Neural cell (in vitro differentiated cells): ENCODE measurements at regions not wholly inside any gene's neighbourhood (a gene's known extent, or its start where the extent isn't known, plus 50 kb on each side); places are given as distances from the start of the nearest gene placed in this dataset.

Source experiments
- H2AFZ ChIP-seq: fragments of 200-600, 300-800 bp; sonication (generic), shearing (Covaris generic); 2 replicates; pipeline ENCODE4 v1.6.0; 2014; ENCODE audit warnings: low read depth, mild to moderate bottlenecking, antibody characterized with exemption, low read length, moderate library complexity
- H3F3A ChIP-seq: fragments of 200-600 bp; shearing (Covaris generic); 2 replicates; pipeline ENCODE4 v1.6.1; 2016; ENCODE audit warnings: mild to moderate bottlenecking, moderate library complexity, mixed read lengths, antibody characterized with exemption, low read length; ENCODE audit not compliant: insufficient read depth, poor library complexity, severe bottlenecking
- H3K27ac ChIP-seq: fragments of 200-600, 300-800 bp; sonication (generic), shearing (Covaris generic); 2 replicates; pipeline ENCODE4 v1.5.1; 2014; ENCODE audit warnings: mild to moderate bottlenecking, low read length, moderate library complexity
- H3K27me3 ChIP-seq: fragments of 300-800, 200-600 bp; sonication (generic), shearing (Covaris generic); 2 replicates; pipeline ENCODE4 v1.6.0; 2014; ENCODE audit warnings: mild to moderate bottlenecking, low read depth, low read length, moderate library complexity; ENCODE audit not compliant: insufficient read depth
- H3K36me3 ChIP-seq: fragments of 300-800, 200-600 bp; sonication (generic), shearing (Covaris generic); 2 replicates; pipeline ENCODE4 v1.5.1; 2014; ENCODE audit warnings: mild to moderate bottlenecking, antibody characterized with exemption, low read length, moderate library complexity; ENCODE audit not compliant: insufficient read depth
- H3K4me2 ChIP-seq: fragments of 300-800, 200-600 bp; sonication (generic), shearing (Covaris generic); 2 replicates; pipeline ENCODE4 v1.6.0; 2014; ENCODE audit warnings: mild to moderate bottlenecking, low read length
- H3K4me3 ChIP-seq: fragments of 300-800, 200-600 bp; sonication (generic), shearing (Covaris generic); 2 replicates; pipeline ENCODE4 v1.5.1; 2014; ENCODE audit warnings: mild to moderate bottlenecking, low read length, moderate library complexity
- H3K79me2 ChIP-seq: fragments of 200-600 bp; shearing (Covaris generic); replicated peaks from 2 replicates; pipeline ENCODE4 v1.6.0; 2014; ENCODE audit warnings: mild to moderate bottlenecking, low read length, moderate library complexity; ENCODE audit not compliant: insufficient read depth
- H3K9ac ChIP-seq: fragments of 300-800, 200-600 bp; sonication (generic), shearing (Covaris generic); 2 replicates; pipeline ENCODE4 v1.6.1; 2016; ENCODE audit warnings: mild to moderate bottlenecking, low read length, mixed read lengths
- H3K9me2 ChIP-seq: fragments of 200-600 bp; shearing (Covaris generic); 2 replicates; pipeline ENCODE4 v1.6.1; 2016; ENCODE audit warnings: mild to moderate bottlenecking, low read length, mixed read lengths; ENCODE audit not compliant: insufficient read depth
- H3K9me3 ChIP-seq: fragments of 200-600, 300-800 bp; sonication (generic), shearing (Covaris generic); 2 replicates; pipeline ENCODE4 v1.6.1; 2016; ENCODE audit warnings: mild to moderate bottlenecking, mixed run types, low read length, moderate library complexity, mixed read lengths
- H4K20me1 ChIP-seq: fragments of 200-600 bp; shearing (Covaris generic); 2 replicates; pipeline ENCODE4 v1.6.1; 2016; ENCODE audit warnings: mild to moderate bottlenecking, mixed run types; ENCODE audit not compliant: insufficient read depth
- CTCF ChIP-seq: fragments of 450-650 bp; IDR thresholded peaks from 2 replicates; pipeline ENCODE4 v1.5.1; 2014; ENCODE audit warnings: antibody characterized with exemption, mild to moderate bottlenecking, moderate library complexity; ENCODE audit not compliant: poor library complexity, severe bottlenecking
- EP300 ChIP-seq: fragments of 450-650 bp; conservative IDR thresholded peaks from 2 replicates; pipeline ENCODE4 v1.6.1; 2014; ENCODE audit warnings: antibody characterized with exemption, mild to moderate bottlenecking, moderate library complexity; ENCODE audit not compliant: poor library complexity, severe bottlenecking
- EZH2 ChIP-seq: fragments of 200-600, 300-800 bp; shearing (Covaris generic), sonication (generic); IDR thresholded peaks from 2 replicates; pipeline ENCODE4 v1.6.1; 2014; ENCODE audit warnings: antibody characterized with exemption, low read length, borderline replicate concordance, mild to moderate bottlenecking; ENCODE audit not compliant: insufficient read depth, poor library complexity, severe bottlenecking
- MXI1 ChIP-seq: fragments of 450-650 bp; conservative IDR thresholded peaks from 2 replicates; pipeline ENCODE4 v1.6.1; 2014; ENCODE audit warnings: antibody characterized with exemption, mild to moderate bottlenecking; ENCODE audit not compliant: poor library complexity, severe bottlenecking
- POLR2AphosphoS5 ChIP-seq: IDR thresholded peaks from 2 replicates; pipeline ENCODE4 v1.6.1; 2012
- RAD21 ChIP-seq: fragments of 450-650 bp; conservative IDR thresholded peaks from 2 replicates; pipeline ENCODE4 v1.6.1; 2014; ENCODE audit warnings: antibody characterized with exemption, mild to moderate bottlenecking, moderate library complexity
- REST ChIP-seq: IDR thresholded peaks from 2 replicates; pipeline ENCODE4 v1.6.1; 2012; ENCODE audit warnings: borderline replicate concordance
- SMC3 ChIP-seq: fragments of 450-650 bp; conservative IDR thresholded peaks from 2 replicates; pipeline ENCODE4 v1.6.1; 2014; ENCODE audit warnings: antibody characterized with exemption, mild to moderate bottlenecking, moderate library complexity; ENCODE audit not compliant: poor library complexity
- TAF1 ChIP-seq: IDR thresholded peaks from 2 replicates; pipeline ENCODE4 v1.6.1; 2012; ENCODE audit warnings: low read depth

GRCh38 chr11:115005663-115006062, 327.3 kb downstream of the NXPE2 start:
- Histone ChIP-seq H3K4me2 (no peak overlapping the region), H3K36me3 (no peaks in the 10 kb centered on the region), H4K20me1 (no peaks in the 10 kb centered on the region), H3K9me3 (no peaks in the 10 kb centered on the region), H3K27ac (no peak overlapping the region), H3K9me2 (no peaks in the 10 kb centered on the region), H3K27me3 (no peaks in the 10 kb centered on the region), H3K4me3 (no peak overlapping the region), H3K9ac (no peak overlapping the region), H2AFZ (no peak overlapping the region), H3F3A (no peaks in the 10 kb centered on the region), H3K79me2 (no peaks in the 10 kb centered on the region)
- TF ChIP-seq CTCF (no peak), REST (no peak), MXI1 (no peak), RAD21 (no peak), POLR2AphosphoS5 (no peak), TAF1 (no peak), SMC3 (no peak), EZH2 (no peak), EP300 (no peak)

- TF ChIP-seq RAD21 (no peak), CTCF (no peak), SMC3 (no peak), EZH2 (no peak), EP300 (no peak), REST (no peak), MXI1 (no peak), TAF1 (no peak), POLR2AphosphoS5 (no peak)
Measured at GRCh38 chr11:115007851-115008250, 329.5 kb downstream of the NXPE2 start.

More at GRCh38 chr11:115007851-115008250, 329.5 kb downstream of the NXPE2 start:
- Histone ChIP-seq H3K9me3 (no peaks in the 10 kb centered on the region), H3K4me3 (no peak overlapping the region), H3F3A (no peaks in the 10 kb centered on the region), H3K4me2 (no peak overlapping the region), H3K9ac (no peak overlapping the region), H4K20me1 (no peaks in the 10 kb centered on the region), H3K36me3 (no peaks in the 10 kb centered on the region), H3K9me2 (no peaks in the 10 kb centered on the region), H3K79me2 (no peaks in the 10 kb centered on the region), H3K27ac (no peak overlapping the region), H3K27me3 (no peaks in the 10 kb centered on the region), H2AFZ (no peak overlapping the region)
